SH-SY5Y (cell line): ENCODE measurements at regions not wholly inside any gene's neighbourhood (a gene's known extent, or its start where the extent isn't known, plus 50 kb on each side); places are given as distances from the start of the nearest gene placed in this dataset.

Experiments
- GATA2 ChIP-seq: IDR thresholded peaks from 2 replicates; pipeline ENCODE4 v1.6.1; 2011; ENCODE audit warnings: mild to moderate bottlenecking, low read depth, low read length
- GATA3 ChIP-seq: IDR thresholded peaks from 2 replicates; pipeline ENCODE4 v1.6.1; 2011; ENCODE audit warnings: low read depth, mild to moderate bottlenecking, low read length, moderate library complexity

DNA sequence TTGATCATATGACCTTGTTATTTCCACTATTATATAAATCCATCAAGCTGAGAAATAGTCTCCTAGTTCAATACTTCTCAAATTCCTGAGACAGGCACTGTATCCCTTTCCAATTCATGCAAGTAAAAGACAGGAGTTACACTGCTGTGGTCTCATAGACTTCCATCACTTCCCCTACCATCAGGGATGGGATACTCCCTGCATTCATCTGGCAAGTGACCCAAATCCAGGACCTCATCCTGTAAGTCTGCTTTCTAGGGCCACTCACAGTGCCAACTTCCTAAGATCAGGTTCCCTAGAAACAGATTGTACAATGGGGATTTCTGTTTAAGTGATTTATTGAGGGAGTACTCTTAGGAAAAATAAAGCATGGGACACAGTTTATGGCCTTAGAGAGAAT, 424.0 kb upstream of the CDH7 start:
- TF ChIP-seq GATA3 = no peak
- no peak for TF ChIP-seq GATA2

- TF ChIP-seq GATA3 (no peak), GATA2 (no peak)
These were observed 427.9 kb upstream of the CDH7 start for GRCh38 chr18:65322895-65323294.

- TF ChIP-seq GATA2 = no peak
- no peak for TF ChIP-seq GATA3
These were observed 452.4 kb upstream of the CDH7 start for GRCh38 chr18:65298422-65298821.

DNA sequence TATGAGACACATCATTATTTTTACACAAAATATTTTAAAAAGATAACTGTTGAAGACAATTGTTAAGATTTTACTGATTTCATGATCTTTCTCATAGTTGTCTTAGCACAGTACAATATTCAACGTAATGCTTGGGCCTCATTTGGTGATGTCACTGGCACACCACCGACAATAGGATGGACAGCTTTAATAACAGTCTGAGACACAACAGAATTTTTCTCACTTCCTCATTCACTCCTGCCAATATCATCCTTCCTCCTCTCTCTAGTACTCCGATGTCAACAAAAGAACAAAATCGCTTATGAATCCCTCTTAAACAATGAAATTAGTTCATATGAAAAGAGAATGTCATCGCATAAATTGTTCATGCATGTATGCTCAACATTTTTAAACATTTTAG, 461.9 kb upstream of the CDH7 start:
- no peak for TF ChIP-seq GATA2
- TF ChIP-seq GATA3 = no peak

- no peak for TF ChIP-seq GATA2
These were observed 463.2 kb upstream of the CDH7 start for GRCh38 chr18:65287652-65288051.

GRCh38 chr18:65282096-65282495, 468.7 kb upstream of the CDH7 start:
- no peak for TF ChIP-seq GATA2

DNA sequence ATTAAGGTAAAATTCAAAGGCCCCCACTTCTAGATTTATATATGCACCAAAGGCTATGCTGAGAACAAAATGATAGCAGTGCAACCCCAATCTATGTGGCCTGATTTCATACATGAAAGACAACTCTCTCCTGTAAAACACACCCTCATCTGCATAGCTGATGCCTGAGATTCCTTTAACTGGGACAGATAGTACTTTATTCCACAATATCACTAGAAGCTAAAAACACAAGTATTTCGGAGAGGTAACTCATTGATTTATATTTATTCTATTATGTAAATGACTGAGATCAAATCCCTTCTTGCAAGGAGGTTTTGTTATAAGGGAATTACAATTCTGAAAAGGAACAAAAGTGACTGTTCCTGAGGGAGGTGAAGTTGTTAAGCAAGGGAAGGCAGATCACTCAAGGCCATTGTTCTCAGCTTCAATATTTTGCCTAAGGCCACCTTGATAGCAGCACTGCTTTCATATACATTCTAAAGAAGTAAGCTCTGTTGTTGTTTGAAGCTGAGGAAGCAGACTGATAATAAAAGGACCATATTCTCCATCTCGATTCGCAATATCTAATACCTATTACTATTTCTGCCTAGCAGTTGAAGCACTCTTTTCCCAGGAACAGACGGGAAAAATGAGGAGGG, 471.0 kb upstream of the CDH7 start:
- TF ChIP-seq GATA3 (no peak), GATA2 (no peak)

DNA sequence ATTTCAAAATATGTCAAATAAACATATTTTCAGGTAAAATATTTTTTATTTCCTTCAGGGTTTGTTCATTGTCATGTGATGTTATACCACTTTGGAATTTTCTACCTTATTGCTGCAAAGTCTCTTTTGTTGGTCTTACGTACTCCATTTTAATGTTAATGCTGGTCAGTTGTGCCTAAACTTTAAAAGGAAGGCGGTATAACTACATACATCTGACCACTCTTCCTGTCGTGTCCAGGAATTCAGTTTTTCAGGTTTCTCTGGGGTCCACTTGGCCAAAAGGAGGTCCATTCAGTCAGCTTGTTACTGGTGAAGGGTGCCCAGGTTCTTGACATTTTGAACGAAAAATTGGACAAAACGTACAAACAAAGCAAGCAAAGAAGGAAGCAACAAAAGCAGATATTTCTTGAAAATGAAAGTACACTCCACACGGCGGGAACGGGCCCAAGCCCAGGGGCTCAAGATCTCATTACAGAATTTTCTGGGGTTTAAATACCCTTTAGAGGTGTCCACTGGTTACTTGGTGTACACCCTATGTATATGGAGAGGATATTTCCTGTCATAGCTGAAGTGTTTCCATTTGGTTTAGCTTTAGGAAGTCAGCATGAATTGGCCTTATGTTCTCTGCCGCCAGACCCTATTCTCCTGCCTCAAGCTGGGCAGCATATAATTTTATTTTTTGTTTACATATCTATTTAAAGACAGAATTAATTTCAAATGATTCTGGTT, 471.7 kb upstream of the CDH7 start:
- TF ChIP-seq GATA3 (no peak), GATA2 (no peak)

GRCh38 chr18:65269375-65269774, 481.4 kb upstream of the CDH7 start:
- TF ChIP-seq GATA3 (no peak), GATA2 (no peak)

GRCh38 chr18:65265761-65266160, 485.1 kb upstream of the CDH7 start:
- TF ChIP-seq GATA2 (no peak), GATA3 (no peak)

DNA sequence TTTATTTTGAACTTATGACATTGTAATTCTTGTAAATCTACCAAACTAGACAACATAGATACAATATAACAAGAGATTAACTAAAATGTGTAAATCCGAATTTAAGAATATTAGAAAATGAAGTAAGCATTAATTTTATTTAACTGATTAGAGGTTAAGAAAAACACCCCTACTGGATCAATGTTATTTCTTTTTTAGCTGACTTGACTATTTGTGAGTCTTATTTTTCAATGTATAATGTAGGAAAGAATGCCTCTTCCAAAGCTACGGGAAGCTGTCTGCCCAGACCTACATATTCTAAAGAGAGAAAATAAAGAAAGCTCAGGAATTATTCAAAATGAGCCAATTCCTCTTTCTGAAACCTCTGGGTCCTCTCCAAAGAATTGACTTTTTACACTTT, 490.8 kb upstream of the CDH7 start:
- TF ChIP-seq GATA3 = no peak
- no peak for TF ChIP-seq GATA2

DNA sequence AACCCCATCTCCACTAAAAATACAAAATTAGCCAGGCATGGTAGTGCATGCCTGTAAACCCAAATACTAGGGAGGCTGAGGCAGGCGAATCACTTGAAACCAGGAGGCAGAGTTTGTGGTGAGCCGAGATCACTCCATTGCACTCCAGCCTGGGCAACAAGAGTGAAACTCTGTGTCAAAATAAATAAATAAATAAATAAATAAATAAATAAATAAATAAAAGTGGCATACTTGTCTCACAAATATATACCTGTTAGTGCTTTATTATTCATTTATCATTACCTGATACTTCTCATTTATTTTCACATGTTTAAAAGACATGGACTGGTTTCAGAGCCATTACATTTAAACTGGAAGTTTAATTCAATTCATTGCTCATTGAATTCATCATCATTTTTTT, 491.4 kb upstream of the CDH7 start:
- TF ChIP-seq GATA2 (no peak), GATA3 (no peak)

- TF ChIP-seq GATA2 (no peak), GATA3 (no peak)
These were observed 493.7 kb upstream of the CDH7 start for GRCh38 chr18:65257149-65257548.

DNA sequence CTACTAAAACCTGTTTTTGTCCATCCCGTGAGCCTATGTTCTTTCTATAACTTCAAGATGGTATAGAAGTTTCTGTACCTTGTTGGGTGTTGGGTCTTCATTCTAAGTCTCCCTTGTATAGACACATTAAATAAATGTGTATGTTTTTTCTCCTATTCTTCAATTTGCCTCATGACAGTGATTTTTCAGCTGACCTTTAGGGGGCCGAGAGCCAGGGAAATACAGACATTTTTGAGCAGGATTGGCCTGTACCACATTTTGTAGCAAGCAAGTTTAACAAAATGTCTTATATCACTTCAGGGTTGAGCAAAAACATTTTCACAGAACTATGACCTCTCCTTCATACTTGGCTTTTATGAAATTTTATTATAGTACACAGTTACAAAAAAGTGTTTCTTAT, 495.4 kb upstream of the CDH7 start:
- TF ChIP-seq GATA3 (no peak), GATA2 (no peak)

DNA sequence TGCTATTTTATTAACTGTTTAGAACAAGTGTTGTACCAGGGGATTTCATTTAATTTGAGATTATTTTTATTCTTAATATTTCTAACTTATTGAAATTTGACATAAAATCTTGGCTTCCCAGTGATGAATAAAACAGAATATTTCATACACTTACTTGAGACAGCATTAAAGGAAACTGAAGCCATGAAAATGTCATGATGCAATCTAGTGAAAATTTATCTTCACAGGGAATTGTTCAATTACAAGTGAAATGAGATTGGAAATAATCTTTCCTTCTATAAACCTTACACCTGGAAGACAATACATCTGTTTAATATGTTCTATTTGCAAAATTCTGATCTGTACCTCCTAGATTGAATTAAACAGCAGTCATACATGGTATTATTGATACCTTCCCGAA, 511.0 kb upstream of the CDH7 start:
- TF ChIP-seq GATA3 = no peak
- no peak for TF ChIP-seq GATA2

DNA sequence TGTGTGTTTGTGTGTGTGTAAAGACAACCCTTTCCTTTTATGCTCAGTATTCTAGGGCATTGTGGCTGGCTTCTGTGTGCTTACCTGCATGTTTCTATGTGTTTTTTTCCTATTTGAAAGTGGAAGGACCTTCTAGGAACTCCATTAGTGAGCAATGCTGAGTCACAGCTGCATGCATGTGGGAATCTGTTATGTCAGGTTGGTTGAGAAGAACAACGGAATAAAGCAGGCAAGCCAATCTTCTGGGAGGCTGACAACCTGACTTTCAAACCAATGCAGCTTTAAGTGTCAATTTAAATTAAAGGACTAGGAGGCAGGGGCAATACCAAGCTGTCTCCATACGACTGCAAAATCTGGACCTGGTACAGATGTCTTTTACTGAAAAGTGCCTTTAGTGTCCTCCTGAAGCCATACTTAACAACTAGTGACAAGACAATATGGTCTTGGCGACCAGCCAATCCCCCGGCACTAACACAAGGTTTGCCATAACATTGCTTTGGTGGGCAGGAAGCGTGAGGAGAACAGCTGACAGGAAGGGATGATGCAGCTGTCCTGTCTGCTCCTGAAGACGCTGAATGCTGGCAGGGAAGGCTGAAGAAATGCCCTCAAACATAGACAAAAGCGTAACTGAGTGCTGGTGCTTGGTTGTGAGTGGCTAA, 514.7 kb upstream of the CDH7 start:
- TF ChIP-seq GATA3 = no peak
- TF ChIP-seq GATA2 = no peak
